Endothelial cell of umbilical vein (primary cell): ENCODE measurements at regions not wholly inside any gene's neighbourhood (a gene's known extent, or its start where the extent isn't known, plus 50 kb on each side); places are given as distances from the start of the nearest gene placed in this dataset.

ENCODE experiments used
- BruUV-seq: library from RNA; stranded (reverse); fragments of 400-500 nt; replicated peaks from 2 replicates; lab custom pipeline; 2021; lab: Mats Ljungman, UMichigan
- CTCF ChIA-PET: fragments of 300-600, 350-600 bp; sonication (Branson Sonifier 250); formaldehyde crosslinking; loops from one replicate; lab custom pipeline; 2021; ENCODE audit warnings: antibody characterized with exemption, inconsistent platforms; lab: Charles Lee
- POLR2A ChIA-PET: fragments of 300-600, 350-600 bp; sonication (Branson Sonifier 250); formaldehyde crosslinking; loops from one replicate; lab custom pipeline; 2021; ENCODE audit warnings: antibody characterized with exemption, inconsistent platforms; lab: Charles Lee
- DNase-seq: peaks from one replicate; pipeline ENCODE4 v3.0.0-alpha.2; 2011; ENCODE audit warnings: low read depth, low spot score
- FAIRE-seq: peaks from 2 replicates; lab custom pipeline; 2011; peaks lifted over from hg19 to GRCh38; lab: Jason Lieb, UNC
- H2AFZ ChIP-seq: 2 replicates; pipeline ENCODE4 v1.6.0; 2012; ENCODE audit warnings: low read depth, low read length, control low read depth, inconsistent platforms
- H3K27ac ChIP-seq: 2 replicates; pipeline ENCODE4 v1.5.1; 2011; ENCODE audit warnings: low read depth, mild to moderate bottlenecking, control low read depth, low read length, moderate library complexity; ENCODE audit not compliant: insufficient read depth
- H3K27me3 ChIP-seq, 2 experiments: 2 replicates each; pipeline versions ENCODE4 v1.6.0 to v1.6.1; 2011; ENCODE audit warnings: low read length in 2 of 2, mixed read lengths in 1 of 2; ENCODE audit not compliant: control insufficient read depth in 2 of 2, insufficient read depth in 2 of 2
- H3K36me3 ChIP-seq, 2 experiments: 2 replicates in 1 of 2; 3 replicates in 1 of 2; pipeline ENCODE4 v1.5.1; 2011; ENCODE audit warnings: low read length in 2 of 2, mild to moderate bottlenecking in 1 of 2, moderate library complexity in 1 of 2; ENCODE audit not compliant: control insufficient read depth in 2 of 2, insufficient read depth in 2 of 2; ENCODE audit errors: extremely low read depth in 1 of 2
- H3K4me1 ChIP-seq: 3 replicates; pipeline ENCODE4 v1.5.1; 2011; ENCODE audit warnings: mild to moderate bottlenecking, low read length; ENCODE audit not compliant: control insufficient read depth, insufficient read depth; ENCODE audit errors: extremely low read depth
- H3K4me2 ChIP-seq: 2 replicates; pipeline ENCODE4 v1.6.1; 2011; ENCODE audit warnings: low read length, control low read depth, mixed read lengths; ENCODE audit not compliant: insufficient read depth
- H3K4me3 ChIP-seq, 3 experiments: fragments of 200-600 bp in 1 of 3; sonication (generic), shearing (Covaris generic) in 1 of 3; replicated peaks in 1 of 3; 2 replicates each; pipeline ENCODE4 v1.5.1; 2011 to 2016; ENCODE audit warnings: control low read depth in 3 of 3, low read length in 3 of 3, mild to moderate bottlenecking in 2 of 3, inconsistent platforms in 1 of 3, low read depth in 1 of 3, moderate library complexity in 1 of 3; ENCODE audit not compliant: insufficient read depth in 1 of 3
- H3K79me2 ChIP-seq: 2 replicates; pipeline ENCODE4 v1.6.0; 2012; ENCODE audit warnings: low read length, inconsistent platforms; ENCODE audit not compliant: control insufficient read depth, insufficient read depth
- H3K9ac ChIP-seq: replicated peaks from 2 replicates; pipeline ENCODE3; 2011; ENCODE audit warnings: low read length, control low read depth; ENCODE audit not compliant: insufficient read depth; ENCODE audit errors: extremely low read depth
- H3K9me1 ChIP-seq: replicated peaks from 3 replicates; pipeline ENCODE4 v1.6.0; 2011; ENCODE audit warnings: mild to moderate bottlenecking, low read length; ENCODE audit not compliant: control insufficient read depth, insufficient read depth; ENCODE audit errors: extremely low read depth
- H3K9me3 ChIP-seq: replicated peaks from 2 replicates; pipeline ENCODE4 v1.5.1; 2012; ENCODE audit warnings: low read length, inconsistent platforms; ENCODE audit not compliant: control insufficient read depth, insufficient read depth
- H4K20me1 ChIP-seq: replicated peaks from 2 replicates; pipeline ENCODE3; 2011; ENCODE audit warnings: mild to moderate bottlenecking, low read length; ENCODE audit not compliant: control insufficient read depth, insufficient read depth; ENCODE audit errors: extremely low read depth
- CTCF ChIP-seq, 2 donors: IDR thresholded peaks; 1 replicate in 1 of 2; 2 replicates in 1 of 2; pipeline ENCODE4 v1.5.1; 2011; ENCODE audit warnings: low read length in 2 of 2, mild to moderate bottlenecking in 2 of 2, moderate library complexity in 2 of 2, control low read depth in 1 of 2, inconsistent platforms in 1 of 2, low read depth in 1 of 2; ENCODE audit not compliant: insufficient read depth in 1 of 2; ENCODE audit errors: extremely low read depth in 1 of 2
- EZH2 ChIP-seq: IDR thresholded peaks from 2 replicates; pipeline ENCODE4 v1.6.1; 2012; ENCODE audit warnings: borderline replicate concordance, low read depth, mild to moderate bottlenecking, moderate library complexity, low read length, inconsistent platforms; ENCODE audit not compliant: severe bottlenecking
- FOS ChIP-seq: IDR thresholded peaks from 2 replicates; pipeline ENCODE4 v1.6.1; 2011; ENCODE audit warnings: mild to moderate bottlenecking, low read length, moderate library complexity, borderline replicate concordance; ENCODE audit not compliant: insufficient read depth
- GATA2 ChIP-seq: IDR thresholded peaks from 2 replicates; pipeline ENCODE4 v1.7.0; 2011; ENCODE audit warnings: low read depth, mild to moderate bottlenecking, moderate library complexity, mixed read lengths, low read length; ENCODE audit not compliant: insufficient read length, insufficient read depth
- JUN ChIP-seq: IDR thresholded peaks from 2 replicates; pipeline ENCODE4 v1.6.1; 2011; ENCODE audit warnings: borderline replicate concordance, low read depth; ENCODE audit not compliant: insufficient read length, insufficient read depth
- MAX ChIP-seq: IDR thresholded peaks from 2 replicates; pipeline ENCODE4 v1.6.1; 2011; ENCODE audit not compliant: insufficient read depth, insufficient read length
- MYC ChIP-seq: IDR thresholded peaks from one replicate; pipeline ENCODE4 v1.6.1; 2011; ENCODE audit warnings: mild to moderate bottlenecking, low read depth, low read length
- POLR2A ChIP-seq: IDR thresholded peaks from 2 replicates; pipeline ENCODE4 v1.6.1; 2012; ENCODE audit warnings: low read depth, mild to moderate bottlenecking, control low read depth, low read length
- POLR2AphosphoS5 ChIP-seq: IDR thresholded peaks from 2 replicates; pipeline ENCODE4 v1.6.1; 2012; ENCODE audit warnings: low read depth, mild to moderate bottlenecking, control low read depth, low read length, moderate library complexity; ENCODE audit not compliant: insufficient read depth
- dilution Hi-C: fragments of 300-500 bp; cut with MboI; formaldehyde crosslinking; loops from one replicate; pipeline ENCODE4 v1.15.0; 2019; ENCODE audit warnings: low sequenced_read_pairs; ENCODE audit not compliant: extremely low pct_ligation_motif_present
- intact Hi-C: fragments of 100-400 bp; cut with micrococcal nuclease; formaldehyde crosslinking; loops from one replicate; pipeline ENCODE4 v1.10.0; 2022

GRCh38 chr14:22333422-22334274 lies 255.4 kb downstream of the DAD1 start:
- H3K9me1 ChIP-seq: no peaks in the 10 kb centered on the region
- H4K20me1 ChIP-seq: no peaks in the 10 kb centered on the region
- peaks cover 0 to 2% of the 10 kb centered on the region in 2 experiments for H3K27me3 ChIP-seq
- POLR2A ChIA-PET: no interaction called here
- H3K27ac ChIP-seq: no peak overlapping the region
- FAIRE-seq: peak; percentile 90
- H3K9me3 ChIP-seq: no peaks in the 10 kb centered on the region
- no peaks in the 10 kb centered on the region for H3K79me2 ChIP-seq
- intact Hi-C loops (no loop called here), dilution Hi-C loops (no loop called here)
- no peak overlapping the region for H3K4me3 ChIP-seq
- BruUV-seq: no TSS peak
- H3K36me3 ChIP-seq: no peaks in the 10 kb centered on the region
- no peak overlapping the region for H3K4me2 ChIP-seq
- H3K4me1 ChIP-seq: peaks cover 6% of the 10 kb centered on the region
- CTCF ChIA-PET: interaction anchor here (0.5 to 3.0 kb wide), 3 partner anchors 14 to 1055 kb away, joined by 3 to 23 read pairs (median 4); no protein-coding TSS in a partner anchor
- peak; percentile 52 for DNase-seq
- no peak overlapping the region for H2AFZ ChIP-seq
- TF ChIP-seq MYC: no peak
- TF ChIP-seq MAX: no peak
- TF ChIP-seq FOS: peak; percentile 93
- peak; percentile 97 for TF ChIP-seq JUN
- no peak overlapping the region for H3K9ac ChIP-seq

- POLR2A ChIA-PET: no interaction called here
- intact Hi-C loops: no loop called here
These were observed 256.2 kb downstream of the DAD1 start for GRCh38 chr14:22332686-22333421.

More at GRCh38 chr14:22332686-22333421, 256.2 kb downstream of the DAD1 start:
- Histone ChIP-seq H3K4me3 (no peak overlapping the region), H3K27ac (no peak overlapping the region), H3K9me1 (no peaks in the 10 kb centered on the region), H3K27me3 (peaks cover 0 to 2% of the 10 kb centered on the region in 2 experiments), H4K20me1 (no peaks in the 10 kb centered on the region), H3K4me2 (no peak overlapping the region), H3K4me1 (peaks cover 6% of the 10 kb centered on the region), H2AFZ (no peak overlapping the region), H3K36me3 (no peaks in the 10 kb centered on the region), H3K79me2 (no peaks in the 10 kb centered on the region), H3K9me3 (no peaks in the 10 kb centered on the region), H3K9ac (no peak overlapping the region)
- DNase-seq (no peak), FAIRE-seq (no peak)
- BruUV-seq: no TSS peak
- TF ChIP-seq POLR2A: no peak
- TF ChIP-seq MAX: no peak
- no peak for TF ChIP-seq GATA2
- no peak for TF ChIP-seq CTCF (IDR thresholded peaks at IDR 0.05; ENCODE audit: extremely low read depth in 1 of 2, insufficient read depth in 1 of 2, low read depth in 1 of 2, low read length in 2 of 2)
- no peak for TF ChIP-seq EZH2
- no peak for TF ChIP-seq FOS
- no peak for TF ChIP-seq JUN
- TF ChIP-seq MYC: no peak
- TF ChIP-seq POLR2AphosphoS5: no peak
- dilution Hi-C loops: no loop called here
- CTCF ChIA-PET: interaction anchor here (1.1 to 3.0 kb wide), 2 partner anchors 13 to 43 kb away, joined by 4 to 23 read pairs; no protein-coding TSS in a partner anchor
